HL-60 (cell line): ENCODE measurements at regions not wholly inside any gene's neighbourhood (a gene's known extent, or its start where the extent isn't known, plus 50 kb on each side); places are given as distances from the start of the nearest gene placed in this dataset.

Experiments
- CTCF ChIP-seq: IDR thresholded peaks from one replicate; pipeline ENCODE4 v1.5.1; 2011; ENCODE audit warnings: low read length, control low read depth, inconsistent platforms; ENCODE audit not compliant: insufficient read depth
- GABPA ChIP-seq: IDR thresholded peaks from 2 replicates; pipeline ENCODE4 v1.6.1; 2012; ENCODE audit warnings: low read depth
- POLR2AphosphoS5 ChIP-seq: IDR thresholded peaks from 2 replicates; pipeline ENCODE4 v1.6.1; 2012; ENCODE audit warnings: low read depth

- TF ChIP-seq GABPA (no peak), POLR2AphosphoS5 (no peak), CTCF (no peak)
These were observed 251.6 kb downstream of the BCL2 start for GRCh38 chr18:63067939-63068338.
